HL-60 (cell line): ENCODE measurements at regions not wholly inside any gene's neighbourhood (a gene's known extent, or its start where the extent isn't known, plus 50 kb on each side); places are given as distances from the start of the nearest gene placed in this dataset.

Experiments used
- GABPA ChIP-seq: IDR thresholded peaks from 2 replicates; pipeline ENCODE4 v1.6.1; 2012; ENCODE audit warnings: low read depth
- SPI1 ChIP-seq: IDR thresholded peaks from 2 replicates; pipeline ENCODE4 v1.6.1; 2012; ENCODE audit warnings: low read depth, mild to moderate bottlenecking, borderline replicate concordance
- TF ChIP-seq, protein P1 (sequence below): IDR thresholded peaks from one replicate; pipeline ENCODE4 v1.5.1; 2011; ENCODE audit warnings: low read length, control low read depth, inconsistent platforms; ENCODE audit not compliant: insufficient read depth

DNA sequence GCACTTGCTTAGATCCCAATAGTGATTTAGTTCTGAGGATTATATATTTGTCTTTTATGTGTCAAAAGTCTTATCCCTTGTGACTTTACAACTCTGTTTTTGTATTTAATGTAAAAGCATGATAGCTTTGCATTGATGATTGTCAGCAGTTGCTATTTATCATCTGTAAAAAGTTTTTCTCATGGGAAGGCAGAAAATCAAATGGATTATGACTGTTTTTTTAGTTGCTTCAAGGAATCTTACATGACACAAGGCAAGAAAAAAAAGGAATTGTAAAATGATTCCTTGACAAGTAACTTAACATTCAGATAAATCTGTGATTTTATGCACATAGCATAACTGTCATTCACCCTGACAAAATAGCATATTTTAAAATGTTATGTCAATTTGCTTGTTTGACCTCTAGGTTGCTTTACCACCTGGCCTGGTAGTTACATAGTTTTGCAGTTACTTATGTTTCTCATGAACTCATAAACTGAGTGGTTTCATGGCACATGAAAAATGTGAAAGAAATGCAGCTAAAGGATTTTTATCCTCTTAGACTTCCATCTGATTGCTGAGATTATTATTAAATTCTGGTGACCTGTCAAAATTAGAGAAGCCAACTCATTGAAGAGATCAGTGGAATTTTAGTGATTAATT is 622.6 kb downstream of the ADGRL2 start:
- TF ChIP-seq SPI1 (no peak), GABPA (no peak)
- TF ChIP-seq, protein P1, sequence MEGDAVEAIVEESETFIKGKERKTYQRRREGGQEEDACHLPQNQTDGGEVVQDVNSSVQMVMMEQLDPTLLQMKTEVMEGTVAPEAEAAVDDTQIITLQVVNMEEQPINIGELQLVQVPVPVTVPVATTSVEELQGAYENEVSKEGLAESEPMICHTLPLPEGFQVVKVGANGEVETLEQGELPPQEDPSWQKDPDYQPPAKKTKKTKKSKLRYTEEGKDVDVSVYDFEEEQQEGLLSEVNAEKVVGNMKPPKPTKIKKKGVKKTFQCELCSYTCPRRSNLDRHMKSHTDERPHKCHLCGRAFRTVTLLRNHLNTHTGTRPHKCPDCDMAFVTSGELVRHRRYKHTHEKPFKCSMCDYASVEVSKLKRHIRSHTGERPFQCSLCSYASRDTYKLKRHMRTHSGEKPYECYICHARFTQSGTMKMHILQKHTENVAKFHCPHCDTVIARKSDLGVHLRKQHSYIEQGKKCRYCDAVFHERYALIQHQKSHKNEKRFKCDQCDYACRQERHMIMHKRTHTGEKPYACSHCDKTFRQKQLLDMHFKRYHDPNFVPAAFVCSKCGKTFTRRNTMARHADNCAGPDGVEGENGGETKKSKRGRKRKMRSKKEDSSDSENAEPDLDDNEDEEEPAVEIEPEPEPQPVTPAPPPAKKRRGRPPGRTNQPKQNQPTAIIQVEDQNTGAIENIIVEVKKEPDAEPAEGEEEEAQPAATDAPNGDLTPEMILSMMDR = no peak
